Mesendoderm (in vitro differentiated cells): ENCODE measurements at regions not wholly inside any gene's neighbourhood (a gene's known extent, or its start where the extent isn't known, plus 50 kb on each side); places are given as distances from the start of the nearest gene placed in this dataset.

Experiments used
- DNase-seq: peaks from one replicate; pipeline ENCODE4 v3.0.0; 2013
- H2AK5ac ChIP-seq: 2 replicates; pipeline ENCODE4 v1.6.1; 2013; ENCODE audit warnings: low read length, inconsistent platforms
- H2BK120ac ChIP-seq: 2 replicates; pipeline ENCODE4 v1.6.1; 2013; ENCODE audit warnings: low read depth, mild to moderate bottlenecking, low read length, moderate library complexity, mixed read lengths
- H2BK15ac ChIP-seq: replicated peaks from 2 replicates; pipeline ENCODE4 v1.6.1; 2013; ENCODE audit warnings: low read depth, mild to moderate bottlenecking, moderate library complexity
- H2BK5ac ChIP-seq: 2 replicates; pipeline ENCODE4 v1.6.1; 2013; ENCODE audit warnings: low read length, inconsistent platforms
- H3K18ac ChIP-seq: 2 replicates; pipeline ENCODE4 v1.6.1; 2013; ENCODE audit warnings: mild to moderate bottlenecking, low read length, mixed read lengths
- H3K23ac ChIP-seq: one replicate; pipeline ENCODE4 v1.6.1; 2013; ENCODE audit warnings: low read length
- H3K27ac ChIP-seq: 2 replicates; pipeline ENCODE4 v1.5.1; 2013; ENCODE audit warnings: low read depth, mild to moderate bottlenecking, inconsistent platforms, low read length, moderate library complexity
- H3K27me3 ChIP-seq: 2 replicates; pipeline ENCODE4 v1.6.1; 2013; ENCODE audit warnings: low read length, control low read depth, mild to moderate bottlenecking, inconsistent platforms; ENCODE audit not compliant: insufficient read depth, poor library complexity
- H3K36me3 ChIP-seq: 2 replicates; pipeline ENCODE4 v1.6.1; 2013; ENCODE audit warnings: low read length, inconsistent platforms; ENCODE audit not compliant: control insufficient read depth, insufficient read depth
- H3K4ac ChIP-seq: one replicate; pipeline ENCODE4 v1.6.1; 2013; ENCODE audit warnings: low read depth, mild to moderate bottlenecking, low read length, moderate library complexity
- H3K4me1 ChIP-seq: 2 replicates; pipeline ENCODE4 v1.6.1; 2013; ENCODE audit warnings: low read depth, low read length, inconsistent platforms; ENCODE audit not compliant: control insufficient read depth
- H3K4me2 ChIP-seq: 2 replicates; pipeline ENCODE4 v1.6.1; 2013; ENCODE audit warnings: low read length
- H3K4me3 ChIP-seq: 2 replicates; pipeline ENCODE4 v1.5.1; 2013; ENCODE audit warnings: mild to moderate bottlenecking, low read length
- H3K56ac ChIP-seq: one replicate; pipeline ENCODE4 v1.6.1; 2013; ENCODE audit warnings: low read length
- H3K79me1 ChIP-seq: 2 replicates; pipeline ENCODE4 v1.6.1; 2013; ENCODE audit warnings: low read length, inconsistent platforms
- H3K79me2 ChIP-seq: 2 replicates; pipeline ENCODE4 v1.6.1; 2013; ENCODE audit warnings: mild to moderate bottlenecking, low read length; ENCODE audit not compliant: control insufficient read depth, insufficient read depth
- H3K9ac ChIP-seq: 2 replicates; pipeline ENCODE4 v1.6.1; 2013; ENCODE audit warnings: low read length, inconsistent platforms
- H4K5ac ChIP-seq: one replicate; pipeline ENCODE4 v1.6.1; 2013; ENCODE audit warnings: low read length
- H4K8ac ChIP-seq: one replicate; pipeline ENCODE4 v1.6.1; 2013; ENCODE audit warnings: low read depth, mild to moderate bottlenecking, control low read depth, low read length, moderate library complexity
- WGBS: extraction: QIAGEN DNeasy Blood & Tissue Kit; methylation state at CpG from one replicate; pipeline ENCODE4 v1.1.7; 2013; ENCODE audit warnings: low lambda C conversion rate, missing lambda C conversion rate; ENCODE audit not compliant: insufficient coverage; ENCODE audit errors: extremely low coverage; 5-methylcytosine and 5-hydroxymethylcytosine counted together

GRCh38 chr1:29396438-29397255, 160.3 kb downstream of the PTPRU start:
- H3K4ac ChIP-seq: no peak overlapping the region
- no peak overlapping the region for H2BK5ac ChIP-seq
- H3K4me2 ChIP-seq: no peak overlapping the region
- H3K79me2 ChIP-seq: no peaks in the 10 kb centered on the region
- no peaks in the 10 kb centered on the region for H3K27me3 ChIP-seq
- H2BK15ac ChIP-seq: no peak overlapping the region
- no peaks in the 10 kb centered on the region for H3K36me3 ChIP-seq
- no peak overlapping the region for H3K56ac ChIP-seq
- H3K4me3 ChIP-seq: no peak overlapping the region
- no peak overlapping the region for H4K8ac ChIP-seq
- WGBS: no CpG with 5 or more reads among the region's 10 CpGs
- no peaks in the 10 kb centered on the region for H3K79me1 ChIP-seq
- H2AK5ac ChIP-seq: no peak overlapping the region
- H3K4me1 ChIP-seq: no peaks in the 10 kb centered on the region
- no peak overlapping the region for H3K18ac ChIP-seq
- no peak overlapping the region for H3K23ac ChIP-seq
- no peak overlapping the region for H3K9ac ChIP-seq
- H4K5ac ChIP-seq: no peak overlapping the region
- no peak overlapping the region for H2BK120ac ChIP-seq
- DNase-seq: no peak
- no peak overlapping the region for H3K27ac ChIP-seq

GRCh38 chr1:29395736-29396437, 159.6 kb downstream of the PTPRU start:
- Histone ChIP-seq H3K4ac (no peak overlapping the region), H2BK120ac (no peak overlapping the region), H3K4me2 (no peak overlapping the region), H3K18ac (no peak overlapping the region), H3K27me3 (no peaks in the 10 kb centered on the region), H3K4me3 (no peak overlapping the region), H3K36me3 (no peaks in the 10 kb centered on the region), H4K5ac (no peak overlapping the region), H3K27ac (no peak overlapping the region), H2AK5ac (no peak overlapping the region), H3K9ac (no peak overlapping the region), H3K79me2 (no peaks in the 10 kb centered on the region), H4K8ac (no peak overlapping the region), H3K79me1 (no peaks in the 10 kb centered on the region), H2BK15ac (no peak overlapping the region), H3K23ac (no peak overlapping the region), H3K4me1 (no peaks in the 10 kb centered on the region), H2BK5ac (no peak overlapping the region), H3K56ac (no peak overlapping the region)
- WGBS: no CpG with 5 or more reads among the region's 5 CpGs
- no peak for DNase-seq

- no peak for DNase-seq
- Histone ChIP-seq H3K56ac (no peak overlapping the region), H3K79me2 (no peaks in the 10 kb centered on the region), H3K18ac (no peak overlapping the region), H3K79me1 (no peaks in the 10 kb centered on the region), H2BK15ac (no peak overlapping the region), H3K4me3 (no peak overlapping the region), H2BK5ac (no peak overlapping the region), H3K4me1 (no peaks in the 10 kb centered on the region), H3K27ac (no peak overlapping the region), H3K27me3 (no peaks in the 10 kb centered on the region), H2BK120ac (no peak overlapping the region), H3K9ac (no peak overlapping the region), H4K5ac (no peak overlapping the region), H2AK5ac (no peak overlapping the region), H3K4me2 (no peak overlapping the region), H3K23ac (no peak overlapping the region), H4K8ac (no peak overlapping the region), H3K4ac (no peak overlapping the region), H3K36me3 (no peaks in the 10 kb centered on the region)
- no CpG with 5 or more reads among the region's 9 CpGs for WGBS
Observed at GRCh38 chr1:29394521-29395225, 158.4 kb downstream of the PTPRU start.

- Histone ChIP-seq H3K36me3 (no peaks in the 10 kb centered on the region), H2AK5ac (no peak overlapping the region), H3K56ac (no peak overlapping the region), H3K4me1 (no peaks in the 10 kb centered on the region), H3K4me3 (no peak overlapping the region), H2BK5ac (no peak overlapping the region), H3K18ac (no peak overlapping the region), H4K8ac (no peak overlapping the region), H3K9ac (no peak overlapping the region), H3K4ac (no peak overlapping the region), H3K27ac (no peak overlapping the region), H3K23ac (no peak overlapping the region), H4K5ac (no peak overlapping the region), H2BK15ac (no peak overlapping the region), H3K79me1 (no peaks in the 10 kb centered on the region), H3K4me2 (no peak overlapping the region), H3K79me2 (no peaks in the 10 kb centered on the region), H2BK120ac (no peak overlapping the region), H3K27me3 (no peaks in the 10 kb centered on the region)
- no peak for DNase-seq
- WGBS: no CpG with 5 or more reads among the region's 2 CpGs
Observed at GRCh38 chr1:29393451-29393826, 157.1 kb downstream of the PTPRU start.

GRCh38 chr1:29392486-29393450, 156.4 kb downstream of the PTPRU start:
- Histone ChIP-seq H3K23ac (no peak overlapping the region), H3K79me2 (no peaks in the 10 kb centered on the region), H3K4me3 (no peak overlapping the region), H2AK5ac (no peak overlapping the region), H3K9ac (no peak overlapping the region), H3K27ac (no peak overlapping the region), H3K36me3 (no peaks in the 10 kb centered on the region), H2BK5ac (no peak overlapping the region), H4K5ac (no peak overlapping the region), H3K4ac (no peak overlapping the region), H4K8ac (no peak overlapping the region), H3K4me1 (no peaks in the 10 kb centered on the region), H3K27me3 (no peaks in the 10 kb centered on the region), H3K4me2 (no peak overlapping the region), H3K18ac (no peak overlapping the region), H3K79me1 (no peaks in the 10 kb centered on the region), H3K56ac (no peak overlapping the region), H2BK15ac (no peak overlapping the region), H2BK120ac (no peak overlapping the region)
- no peak for DNase-seq
- WGBS: no CpG with 5 or more reads among the region's 7 CpGs
